GM19328 (cell line): ENCODE measurements at regions not wholly inside any gene's neighbourhood (a gene's known extent, or its start where the extent isn't known, plus 50 kb on each side); places are given as distances from the start of the nearest gene placed in this dataset.

Experiments
- ATAC-seq: cut with Tn5 transposase; IDR thresholded peaks from one replicate; pipeline ENCODE4 v1.9.1; 2021; ENCODE audit warnings: mild to moderate bottlenecking, moderate library complexity; ENCODE audit not compliant: unreplicated experiment

- no peak for ATAC-seq
Observed at GRCh38 chr5:114018186-114018585, 343.7 kb upstream of the KCNN2 start.

DNA sequence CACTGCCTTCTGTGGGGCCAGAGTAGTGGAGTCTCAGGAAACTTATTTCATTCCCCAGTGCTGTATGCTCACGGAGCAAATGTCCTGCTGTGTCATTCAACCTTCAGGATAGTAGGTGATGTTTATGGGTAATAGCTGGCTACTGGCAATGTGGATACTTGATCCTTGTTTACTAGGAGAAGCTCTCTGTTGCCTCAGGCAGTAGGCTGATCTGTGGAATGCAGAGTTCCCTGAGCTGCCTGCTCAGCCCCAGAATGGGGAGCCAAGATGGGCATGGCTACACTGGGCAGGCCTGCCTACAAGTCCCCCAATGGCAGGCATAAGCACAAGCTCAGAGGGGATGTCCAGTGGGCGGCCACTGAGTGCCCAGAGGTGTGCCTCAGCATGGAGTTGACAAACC, 323.1 kb upstream of the KCNN2 start:
- no peak for ATAC-seq

DNA sequence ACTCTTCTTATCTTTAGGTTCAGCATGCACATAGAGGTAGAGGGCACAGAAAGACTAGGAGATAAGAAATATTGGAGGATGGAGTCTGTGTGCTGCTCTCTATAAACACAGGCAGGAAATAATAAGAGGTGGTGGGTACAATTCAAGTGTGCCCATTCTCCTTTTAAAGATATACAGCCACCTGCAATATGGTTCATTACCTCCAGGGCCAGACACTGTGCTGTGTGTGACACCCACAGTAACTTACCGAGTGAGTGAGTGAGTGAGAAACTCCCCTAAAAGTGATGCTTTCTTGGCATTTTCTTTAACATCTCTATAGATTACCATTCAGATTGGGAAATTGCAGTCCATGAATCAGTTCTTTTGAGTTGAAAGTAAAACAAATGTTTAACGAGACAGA, 311.8 kb upstream of the KCNN2 start:
- no peak for ATAC-seq

- no peak for ATAC-seq
Observed at GRCh38 chr5:114053372-114053771, 308.5 kb upstream of the KCNN2 start.

- ATAC-seq, result no peak
Observed at GRCh38 chr5:114054594-114054993, 307.3 kb upstream of the KCNN2 start.

- no peak for ATAC-seq
Observed at GRCh38 chr5:114055318-114056184, 306.3 kb upstream of the KCNN2 start.

GRCh38 chr5:114056185-114056538, 305.7 kb upstream of the KCNN2 start:
- no peak for ATAC-seq

DNA sequence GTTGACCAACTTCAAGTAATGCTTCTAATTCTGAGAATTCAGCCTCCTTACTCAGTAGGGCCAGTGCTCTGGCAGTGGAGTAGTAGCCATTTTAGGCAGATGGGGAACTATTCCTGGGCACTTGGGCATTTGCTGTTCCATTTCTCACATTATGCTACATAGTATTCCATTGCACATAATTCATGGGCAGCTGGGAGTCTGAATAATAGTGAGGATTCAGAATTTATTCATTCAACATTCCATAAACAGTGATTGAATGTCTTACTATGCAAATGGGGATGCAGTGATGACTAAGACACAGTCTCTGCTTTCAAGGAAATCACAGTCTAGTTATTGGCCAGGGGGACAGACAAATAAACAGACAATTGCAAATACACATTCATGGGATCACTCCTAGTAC, 301.0 kb upstream of the KCNN2 start:
- no peak for ATAC-seq

DNA sequence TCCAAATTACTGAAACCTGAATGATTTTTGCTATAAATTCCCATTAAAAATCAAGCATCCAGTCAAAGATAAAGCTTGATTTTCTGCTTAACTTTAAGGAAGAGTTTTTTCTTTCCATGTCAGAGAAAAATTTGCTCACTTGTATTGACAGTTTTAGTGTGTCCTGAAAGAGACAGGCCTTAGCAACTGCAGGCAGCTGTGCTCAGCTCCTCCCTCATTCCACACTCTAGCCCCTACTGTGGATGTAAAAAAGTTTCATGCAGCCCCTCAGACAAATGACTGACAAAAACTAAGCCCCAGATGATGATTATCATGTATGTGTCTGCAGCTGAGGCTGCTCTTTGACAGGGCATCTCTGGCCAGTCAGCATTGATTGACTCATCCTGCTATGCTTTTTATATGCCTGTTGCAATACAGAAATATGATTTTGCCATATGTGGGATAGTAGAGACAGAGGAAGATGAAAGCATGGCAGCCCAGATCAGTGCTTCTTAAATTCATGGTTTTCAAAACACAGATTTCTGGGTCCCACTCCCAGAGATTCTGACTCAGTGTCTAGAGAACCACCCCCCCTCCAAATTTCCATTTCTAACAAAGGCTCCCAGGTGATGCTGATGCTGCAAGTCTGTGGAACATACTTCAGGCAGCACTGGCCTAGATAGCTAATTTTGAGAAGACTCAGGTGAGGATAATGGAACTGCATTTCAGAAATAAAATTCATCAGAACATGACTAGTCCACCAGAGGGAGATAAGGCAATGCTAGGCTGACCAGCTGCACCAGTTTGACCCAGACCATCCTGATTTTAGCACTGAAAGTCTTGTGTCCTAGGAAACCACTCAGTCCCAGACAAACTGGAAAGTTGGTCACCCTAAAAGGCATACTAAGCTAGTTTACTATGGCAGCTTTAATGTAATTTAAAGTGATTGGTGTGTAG, 298.7 kb upstream of the KCNN2 start:
- ATAC-seq, result no peak

DNA sequence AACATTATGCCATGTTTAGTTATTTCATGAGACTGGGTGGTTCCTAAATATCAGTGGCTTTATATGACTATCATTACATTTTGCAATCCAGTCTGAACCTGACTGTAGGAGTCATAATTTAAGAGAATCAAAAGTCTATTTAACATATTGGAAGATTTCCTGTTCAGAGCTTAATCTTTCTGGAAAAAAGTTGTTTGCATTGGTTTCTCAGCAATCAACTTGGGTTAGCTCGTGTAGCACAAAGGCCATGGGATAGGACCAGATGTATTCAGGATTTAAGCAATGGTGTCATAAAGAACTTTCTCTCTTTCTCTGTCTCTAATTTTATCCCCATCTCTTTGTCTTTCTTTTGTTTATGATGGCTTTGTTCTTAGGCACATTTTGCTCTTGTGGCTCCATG, 296.0 kb upstream of the KCNN2 start:
- no peak for ATAC-seq

DNA sequence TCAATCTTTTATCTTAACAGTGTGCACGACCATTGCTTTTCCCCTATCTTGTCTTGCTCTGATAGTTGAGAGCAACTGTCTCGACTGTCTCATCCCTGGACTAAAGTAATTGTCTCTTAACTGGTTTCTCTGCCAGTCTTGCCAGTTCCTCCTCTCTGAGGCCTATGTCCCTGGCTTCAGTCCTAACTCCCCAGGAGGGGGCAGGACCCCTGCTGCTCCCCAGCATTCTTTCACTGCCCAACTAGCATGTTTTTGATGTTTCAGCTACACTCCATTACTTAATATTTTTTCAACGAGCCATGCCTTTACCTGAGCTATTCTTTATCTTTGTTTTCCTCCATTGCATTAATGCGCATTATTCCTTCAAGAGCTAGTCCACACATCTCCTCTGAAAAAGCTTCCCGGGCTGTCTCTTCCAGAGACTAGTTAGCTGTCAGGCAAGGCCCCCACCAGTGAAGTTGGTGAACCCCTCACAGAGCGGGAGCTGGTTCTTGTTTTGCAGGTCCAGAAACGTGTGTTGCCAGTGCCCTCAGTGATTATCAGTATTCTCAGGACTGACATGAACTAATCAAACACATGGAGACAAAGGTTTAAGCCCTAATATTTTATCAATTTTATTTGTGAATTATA, 291.7 kb upstream of the KCNN2 start:
- no peak for ATAC-seq

GRCh38 chr5:114089259-114089658, 272.6 kb upstream of the KCNN2 start:
- no peak for ATAC-seq

GRCh38 chr5:114097570-114097969, 264.3 kb upstream of the KCNN2 start:
- no peak for ATAC-seq

DNA sequence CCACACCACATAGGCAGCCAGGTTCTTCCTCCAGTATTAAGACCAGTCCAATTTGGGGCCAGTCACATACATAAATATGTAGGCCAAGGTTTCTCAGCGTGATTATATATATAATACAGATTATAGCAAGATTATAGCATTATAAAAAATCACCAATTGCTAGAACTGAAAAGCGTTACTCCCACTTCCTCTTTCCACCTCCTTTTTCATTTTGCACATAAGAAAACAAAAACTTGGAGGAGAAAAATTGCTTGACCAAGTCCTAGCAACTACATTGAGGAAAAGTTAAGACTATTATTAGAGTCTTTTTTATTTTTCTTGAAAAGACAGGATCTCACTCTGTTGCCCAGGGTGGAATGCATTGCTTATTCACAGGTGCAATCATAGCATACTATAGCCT, 262.7 kb upstream of the KCNN2 start:
- no peak for ATAC-seq

DNA sequence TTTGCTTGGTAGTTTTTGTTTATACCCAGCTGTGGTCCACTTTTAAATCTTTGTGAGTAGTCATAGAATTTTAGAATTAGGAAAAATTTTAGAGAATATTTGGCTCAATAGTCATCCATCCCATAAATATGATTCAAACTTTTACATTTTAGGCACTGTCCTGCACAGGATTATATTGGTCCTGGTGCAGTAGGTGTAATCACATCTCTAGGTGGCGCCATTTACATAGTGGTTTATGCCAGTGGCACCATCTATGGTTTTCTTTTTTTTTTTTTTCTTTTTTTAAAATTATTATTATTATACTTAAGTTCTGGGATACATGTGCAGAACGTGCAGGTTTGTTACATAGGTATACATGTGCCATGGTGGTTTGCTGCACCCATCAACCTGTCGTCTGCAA, 260.7 kb upstream of the KCNN2 start:
- no peak for ATAC-seq

DNA sequence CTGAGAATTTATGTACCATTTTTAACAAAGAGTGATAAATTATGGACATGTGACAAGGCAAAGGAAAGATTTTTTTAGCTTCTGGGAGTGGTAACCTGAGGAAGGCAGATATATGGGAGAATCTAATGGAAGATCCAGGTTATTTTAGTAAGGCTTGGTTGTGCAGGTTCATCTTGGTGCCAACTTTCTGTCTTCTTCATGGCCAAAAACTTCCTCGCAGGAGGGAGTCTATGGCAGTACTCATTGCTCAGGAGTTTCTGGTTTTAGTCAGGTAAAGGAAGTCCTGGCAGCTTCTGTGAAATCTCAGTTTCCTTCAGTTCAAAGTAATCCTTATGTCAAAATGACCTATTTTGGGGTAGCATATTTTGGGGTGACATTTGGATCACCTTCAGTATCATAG, 248.3 kb upstream of the KCNN2 start:
- ATAC-seq, result no peak

DNA sequence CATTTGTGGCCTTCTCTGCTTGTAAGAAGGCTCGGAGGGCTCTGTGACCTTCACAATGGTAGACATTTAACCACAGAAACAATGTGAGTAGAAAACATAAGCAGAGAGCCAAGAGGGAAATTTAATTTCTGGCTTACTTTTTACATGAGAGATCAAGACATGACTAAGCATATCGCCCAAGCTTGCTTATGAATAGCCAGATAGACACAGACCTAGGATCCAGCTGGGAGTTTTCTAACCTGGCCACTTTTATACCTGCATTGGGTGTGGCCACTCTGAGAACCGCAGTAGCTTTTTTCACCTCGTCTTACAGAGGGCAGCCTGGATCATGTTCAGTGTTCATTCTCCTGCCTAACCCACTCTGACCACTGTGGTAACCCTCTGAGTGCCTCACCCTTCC, 244.9 kb upstream of the KCNN2 start:
- ATAC-seq, result no peak

DNA sequence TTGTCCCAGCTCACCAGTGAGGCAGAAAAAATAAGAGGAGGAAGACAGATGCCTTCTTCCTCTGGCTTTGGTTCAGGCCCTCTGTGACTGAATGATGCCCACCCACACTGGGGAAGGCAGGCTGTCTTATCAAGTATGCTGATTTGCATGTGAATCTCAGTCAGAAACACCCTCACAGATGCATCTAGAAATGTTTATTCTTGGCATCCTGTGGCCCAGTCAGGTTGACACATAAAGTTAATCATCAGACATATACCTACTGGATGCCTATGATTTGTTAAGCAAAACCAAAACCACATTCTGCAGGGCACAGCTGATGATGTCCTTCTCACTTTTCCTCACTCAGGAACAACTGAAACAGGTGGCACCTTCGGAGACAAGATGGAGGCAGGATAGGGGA, 243.4 kb upstream of the KCNN2 start:
- no peak for ATAC-seq

GRCh38 chr5:114120166-114120565, 241.7 kb upstream of the KCNN2 start:
- no peak for ATAC-seq

- ATAC-seq, result no peak
Observed at GRCh38 chr5:114122852-114123251, 239.0 kb upstream of the KCNN2 start.

DNA sequence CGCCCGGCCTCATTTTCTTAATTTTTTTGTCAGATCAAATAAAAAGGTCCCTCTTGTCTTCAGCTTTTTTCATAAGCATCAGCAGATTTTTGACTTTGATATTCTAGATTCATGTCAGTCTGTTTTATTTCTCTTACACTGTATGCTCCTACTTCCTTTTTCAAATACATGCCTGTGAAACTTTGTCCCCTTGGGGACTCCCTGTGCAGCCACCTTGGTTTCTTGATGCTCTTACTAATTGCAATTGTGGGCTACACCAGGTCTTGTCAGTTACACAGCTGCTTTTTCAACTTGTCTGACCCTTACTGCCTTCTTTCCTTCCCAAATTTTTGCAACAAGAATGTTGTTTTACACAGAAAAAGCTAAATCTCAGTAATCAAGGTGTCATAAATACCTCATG, 238.2 kb upstream of the KCNN2 start:
- ATAC-seq, result no peak

DNA sequence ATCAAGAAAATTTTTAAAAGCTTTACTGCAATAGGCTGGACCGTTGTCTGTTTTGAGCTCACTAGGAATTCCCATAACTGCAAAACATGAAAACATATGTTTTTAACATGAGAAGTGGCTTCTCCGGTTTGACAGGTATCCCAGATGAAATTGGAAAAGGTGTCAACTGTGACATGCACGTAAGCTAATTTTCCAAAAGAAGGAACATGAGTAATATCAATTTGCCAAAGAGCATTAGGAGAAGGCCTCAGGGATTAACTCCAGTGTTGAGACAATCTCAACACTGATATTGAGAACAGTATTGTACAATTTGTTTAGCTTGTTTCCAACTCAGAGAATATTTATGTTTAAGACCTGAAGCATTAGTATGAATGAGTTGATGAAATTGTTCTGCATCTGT, 215.5 kb upstream of the KCNN2 start:
- no peak for ATAC-seq
